Loucy (cell line): ENCODE measurements at regions not wholly inside any gene's neighbourhood (a gene's known extent, or its start where the extent isn't known, plus 50 kb on each side); places are given as distances from the start of the nearest gene placed in this dataset.

ENCODE experiments used
- EZH2phosphoT487 ChIP-seq: fragments of 200-600 bp; IDR thresholded peaks from 2 replicates; pipeline ENCODE4 v1.6.1; 2018; ENCODE audit warnings: antibody characterized with exemption, mild to moderate bottlenecking, moderate library complexity, borderline replicate concordance
- TF ChIP-seq, protein P1 (sequence below): fragments of 200-600 bp; sonication (generic); conservative IDR thresholded peaks from 2 replicates; pipeline ENCODE4 v1.5.1; 2014; ENCODE audit warnings: mild to moderate bottlenecking, antibody characterized with exemption, low read length

- TF ChIP-seq, protein P1, sequence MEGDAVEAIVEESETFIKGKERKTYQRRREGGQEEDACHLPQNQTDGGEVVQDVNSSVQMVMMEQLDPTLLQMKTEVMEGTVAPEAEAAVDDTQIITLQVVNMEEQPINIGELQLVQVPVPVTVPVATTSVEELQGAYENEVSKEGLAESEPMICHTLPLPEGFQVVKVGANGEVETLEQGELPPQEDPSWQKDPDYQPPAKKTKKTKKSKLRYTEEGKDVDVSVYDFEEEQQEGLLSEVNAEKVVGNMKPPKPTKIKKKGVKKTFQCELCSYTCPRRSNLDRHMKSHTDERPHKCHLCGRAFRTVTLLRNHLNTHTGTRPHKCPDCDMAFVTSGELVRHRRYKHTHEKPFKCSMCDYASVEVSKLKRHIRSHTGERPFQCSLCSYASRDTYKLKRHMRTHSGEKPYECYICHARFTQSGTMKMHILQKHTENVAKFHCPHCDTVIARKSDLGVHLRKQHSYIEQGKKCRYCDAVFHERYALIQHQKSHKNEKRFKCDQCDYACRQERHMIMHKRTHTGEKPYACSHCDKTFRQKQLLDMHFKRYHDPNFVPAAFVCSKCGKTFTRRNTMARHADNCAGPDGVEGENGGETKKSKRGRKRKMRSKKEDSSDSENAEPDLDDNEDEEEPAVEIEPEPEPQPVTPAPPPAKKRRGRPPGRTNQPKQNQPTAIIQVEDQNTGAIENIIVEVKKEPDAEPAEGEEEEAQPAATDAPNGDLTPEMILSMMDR: no peak
- no peak for TF ChIP-seq EZH2phosphoT487
These were observed 447.4 kb upstream of the PROK2 start for GRCh38 chr3:72232331-72232730.
